T47D (cell line): ENCODE measurements at regions not wholly inside any gene's neighbourhood (a gene's known extent, or its start where the extent isn't known, plus 50 kb on each side); places are given as distances from the start of the nearest gene placed in this dataset.
"Not testable (repeated sequence)": the region's sequence is repeated elsewhere in the genome, so short reads cannot be mapped to it uniquely, and the experiment has no call there.

Experiments used
- DNase-seq, 2 experiments: peaks; one replicate each; pipeline versions ENCODE4 v3.0.0 to v3.0.0-alpha.2; 2011 to 2012; ENCODE audit warnings: low read depth in 1 of 2, low spot score in 1 of 2
- JUND ChIP-seq: IDR thresholded peaks from 2 replicates; pipeline ENCODE4 v1.6.1; 2012; ENCODE audit warnings: low read depth
- in situ Hi-C: cut with HindIII; loops from 2 replicates; pipeline ENCODE4 v1.10.0; 2016; ENCODE audit warnings: low sequenced_read_pairs, low pct_unique_long_range_greater_than_20kb

DNA sequence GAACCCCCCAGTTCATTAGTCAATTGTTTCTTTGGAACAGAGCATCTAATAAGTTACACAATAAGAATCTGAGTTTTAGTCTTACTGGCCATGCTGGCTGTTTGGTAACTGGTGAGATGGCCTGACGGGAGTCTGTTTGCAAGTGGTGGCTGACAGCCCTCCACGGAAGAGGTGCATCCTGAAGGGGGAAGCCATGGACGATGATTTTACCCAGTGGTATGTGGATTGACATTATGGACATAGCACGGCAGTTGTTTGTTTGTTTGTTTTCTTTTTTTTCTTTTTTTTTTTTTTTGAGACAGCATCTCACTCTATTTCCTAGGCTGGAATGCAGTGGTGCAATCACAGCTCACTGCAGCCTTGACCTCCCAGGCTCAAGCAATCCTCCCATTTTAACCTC, 156.0 kb downstream of the RPLP1 start:
- no peak for TF ChIP-seq JUND

DNA sequence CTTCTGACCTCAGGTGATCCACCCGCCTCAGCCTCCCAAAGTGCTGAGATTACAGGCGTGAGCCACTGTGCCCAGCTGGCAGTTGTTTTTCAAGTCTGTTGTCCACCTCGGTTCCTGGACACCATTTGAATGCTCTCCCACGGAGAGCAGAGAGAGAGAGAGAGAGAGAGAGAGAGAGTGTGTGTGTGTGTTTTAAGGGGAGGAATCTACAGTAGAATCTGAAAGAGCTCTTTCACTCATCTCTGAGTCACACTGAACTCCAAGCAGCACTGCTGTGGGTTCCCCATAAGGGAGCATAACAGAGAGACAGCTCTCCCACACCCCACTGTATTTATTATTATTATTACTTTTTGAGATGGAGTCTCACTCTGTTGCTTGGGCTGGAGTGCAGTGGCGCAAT, 156.6 kb downstream of the RPLP1 start:
- in situ Hi-C loops = no loop called here
- TF ChIP-seq JUND = no peak
- DNase-seq = no peak

More for the DNA sequence above, 156.0 kb downstream of the RPLP1 start:
- no peak for DNase-seq
- in situ Hi-C loops = no loop called here

DNA sequence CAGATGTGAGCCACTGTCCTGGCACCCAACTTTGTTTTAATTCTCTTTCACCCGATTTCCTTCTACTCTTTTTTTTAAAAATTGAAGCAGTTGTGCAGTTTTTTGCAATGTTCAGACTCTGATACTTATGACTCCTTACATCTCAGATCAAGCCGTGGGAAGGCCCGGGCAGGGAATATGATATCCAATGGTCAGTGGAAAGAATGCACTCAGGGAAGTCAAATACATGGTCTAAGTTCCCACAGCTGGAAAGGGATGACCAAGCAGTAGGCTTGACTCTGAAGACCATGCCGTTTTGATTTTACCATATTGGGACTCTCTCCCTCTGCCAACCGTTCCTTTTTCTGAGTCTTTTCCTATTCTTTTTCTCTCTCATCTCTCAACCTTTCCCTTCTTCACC, 157.2 kb downstream of the RPLP1 start:
- TF ChIP-seq JUND = no peak
- no peak for DNase-seq
- in situ Hi-C loops = no loop called here

DNA sequence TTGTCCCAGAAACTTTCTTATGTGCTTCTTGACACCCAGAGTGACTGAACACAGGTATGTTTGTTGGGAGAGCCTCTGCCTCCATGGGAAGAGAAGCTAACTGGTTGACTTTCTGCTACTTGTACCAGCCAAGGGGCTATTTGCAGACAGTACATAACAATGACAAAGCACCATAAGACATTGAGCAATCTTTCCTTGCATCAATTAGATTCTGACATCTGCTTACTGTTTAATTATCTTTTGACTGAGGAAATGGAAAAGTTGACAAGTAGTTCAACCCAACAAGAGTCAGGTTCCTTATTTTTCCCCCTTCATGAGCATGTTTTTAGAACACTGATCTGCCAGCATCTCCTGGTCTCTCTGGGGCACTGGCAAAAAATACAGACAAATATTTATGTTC, 157.7 kb downstream of the RPLP1 start:
- in situ Hi-C loops = no loop called here
- TF ChIP-seq JUND = no peak
- DNase-seq = no peak

DNA sequence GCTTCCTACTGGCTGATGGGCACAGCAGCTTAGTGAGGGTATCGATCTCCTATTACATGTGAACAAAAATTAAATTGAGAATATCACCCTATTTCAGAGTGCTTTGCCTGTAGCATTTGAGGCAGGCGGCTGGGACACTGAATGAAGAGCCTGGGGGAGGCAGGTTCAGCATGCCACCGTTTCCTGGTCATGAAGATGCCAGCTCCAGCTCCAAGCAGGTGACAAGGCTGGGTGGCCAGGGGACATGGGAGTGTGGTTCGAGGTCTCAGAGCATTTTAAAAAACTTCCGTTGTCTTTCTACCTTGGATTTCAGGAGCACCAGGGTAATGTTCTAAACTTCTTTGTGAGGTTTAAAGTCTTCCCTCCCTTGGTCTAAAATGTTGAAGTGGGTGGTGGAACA, 158.2 kb downstream of the RPLP1 start:
- TF ChIP-seq JUND = no peak
- no peak for DNase-seq
- in situ Hi-C loops = no loop called here

DNA sequence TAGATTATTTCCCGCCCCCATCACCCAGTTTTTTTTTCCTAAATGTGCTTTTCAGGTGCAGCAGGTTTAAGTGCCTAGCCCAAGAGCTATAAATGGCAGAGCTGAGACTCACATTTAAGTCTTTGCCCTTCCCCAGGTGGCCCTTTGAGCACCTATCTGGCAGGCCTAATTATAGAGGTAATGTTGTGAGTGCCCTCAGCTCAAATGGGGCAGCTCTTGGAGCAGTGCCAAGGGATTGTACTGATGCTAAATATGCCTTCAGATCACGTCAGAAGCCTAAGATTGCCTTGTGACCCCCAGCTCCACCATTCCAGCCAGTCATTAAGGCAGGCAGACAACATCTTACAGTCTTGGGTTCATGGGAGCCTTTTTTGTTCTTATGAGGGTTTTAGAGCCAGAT, 159.5 kb downstream of the RPLP1 start:
- in situ Hi-C loops = no loop called here
- no peak for TF ChIP-seq JUND
- DNase-seq = no peak

DNA sequence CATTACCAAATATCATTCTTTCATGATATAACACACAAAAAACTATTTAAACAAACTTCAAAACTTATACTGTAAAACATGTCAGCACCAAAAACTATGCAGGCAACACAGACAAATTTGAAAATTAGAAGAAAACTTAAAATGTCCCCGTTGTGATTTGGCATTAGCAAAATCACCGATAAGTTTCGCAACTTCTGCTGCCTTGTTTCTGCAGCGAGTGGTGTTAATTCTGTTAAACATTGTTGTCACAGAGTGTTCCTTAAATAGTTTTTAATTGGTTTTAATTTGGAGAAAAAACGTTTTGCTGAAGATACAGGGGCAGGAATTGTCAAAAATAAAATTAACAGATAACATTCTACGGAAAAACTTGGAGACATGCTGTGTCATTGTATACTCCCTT, 160.6 kb downstream of the RPLP1 start:
- no peak for DNase-seq
- in situ Hi-C loops = no loop called here
- no peak for TF ChIP-seq JUND

DNA sequence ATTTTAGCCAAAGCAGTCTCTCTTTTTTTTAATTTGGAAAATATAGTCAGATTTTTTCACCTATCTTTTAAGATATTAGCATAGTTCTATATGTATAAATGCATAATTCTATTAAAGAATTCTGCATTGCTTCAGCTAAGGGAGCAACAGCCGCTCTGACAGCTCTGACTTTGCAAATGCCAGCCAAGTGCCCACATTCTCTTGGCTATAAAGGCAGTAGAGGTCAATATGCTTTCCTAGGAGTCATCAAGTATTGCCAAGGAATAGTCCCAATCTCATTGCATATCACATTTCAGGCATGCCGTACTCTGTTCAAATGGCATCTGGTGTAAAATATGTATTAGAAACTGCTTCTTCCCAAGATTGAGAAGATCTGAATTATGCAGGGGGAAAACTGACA, 161.4 kb downstream of the RPLP1 start:
- no peak for DNase-seq
- no peak for TF ChIP-seq JUND
- in situ Hi-C loops = no loop called here

DNA sequence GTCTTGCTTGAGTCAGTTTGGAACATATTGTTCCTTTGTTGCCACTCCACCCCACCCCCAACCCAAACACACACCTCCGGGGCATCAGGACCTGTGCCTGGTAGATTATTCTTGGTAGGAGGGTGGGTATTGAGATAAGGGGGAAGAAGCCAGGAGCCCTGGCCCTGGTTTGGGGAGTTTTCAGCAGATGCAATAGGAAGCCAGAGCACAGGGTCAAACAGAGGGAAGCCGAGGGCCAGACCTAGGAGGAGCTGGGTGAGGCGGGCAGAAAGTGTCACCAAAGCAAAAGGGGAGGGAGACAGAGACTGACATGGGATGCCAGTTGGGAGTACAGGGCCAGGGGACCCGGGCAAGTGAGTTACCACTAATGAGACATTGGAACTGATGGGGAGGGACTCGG, 163.1 kb downstream of the RPLP1 start:
- in situ Hi-C loops = no loop called here
- TF ChIP-seq JUND = no peak
- DNase-seq = no peak

DNA sequence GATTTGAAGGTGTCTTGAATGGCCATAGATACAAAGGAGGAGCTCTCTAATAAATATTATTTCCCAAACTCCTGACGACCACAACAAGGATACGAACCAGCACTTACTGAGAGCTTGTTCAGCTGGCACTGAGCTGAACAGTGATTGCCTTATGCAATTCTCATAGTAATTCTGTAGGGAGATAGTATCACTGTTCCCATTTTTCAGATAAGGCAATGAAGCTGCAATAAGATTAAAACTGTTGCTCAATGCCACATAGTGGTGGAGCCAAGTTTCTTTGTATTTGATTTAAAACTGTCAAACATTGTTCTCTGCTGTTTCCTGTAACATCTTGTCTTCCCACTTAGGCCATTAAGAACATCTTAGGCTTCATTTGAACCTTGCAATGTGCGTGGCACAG, 163.9 kb downstream of the RPLP1 start:
- in situ Hi-C loops = no loop called here
- DNase-seq = no peak
- no peak for TF ChIP-seq JUND

DNA sequence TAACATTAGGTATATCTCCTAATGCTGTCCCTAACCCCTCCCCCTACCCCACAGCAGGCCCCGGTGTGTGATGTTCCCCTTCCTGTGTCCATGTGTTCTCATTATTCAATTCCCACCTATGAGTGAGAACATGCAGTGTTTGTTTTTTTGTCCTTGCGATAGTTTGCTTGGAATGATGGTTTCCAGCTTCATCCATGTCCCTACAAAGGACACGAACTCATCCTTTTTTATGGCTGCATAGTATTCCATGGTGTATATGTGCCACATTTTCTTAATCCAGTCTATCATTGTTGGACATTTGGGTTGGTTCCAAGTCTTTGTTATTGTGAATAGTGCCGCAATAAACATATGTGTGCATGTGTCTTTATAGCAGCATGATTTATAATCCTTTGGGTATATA, 164.5 kb downstream of the RPLP1 start:
- DNase-seq, in situ Hi-C loops: not testable (repeated sequence)

DNA sequence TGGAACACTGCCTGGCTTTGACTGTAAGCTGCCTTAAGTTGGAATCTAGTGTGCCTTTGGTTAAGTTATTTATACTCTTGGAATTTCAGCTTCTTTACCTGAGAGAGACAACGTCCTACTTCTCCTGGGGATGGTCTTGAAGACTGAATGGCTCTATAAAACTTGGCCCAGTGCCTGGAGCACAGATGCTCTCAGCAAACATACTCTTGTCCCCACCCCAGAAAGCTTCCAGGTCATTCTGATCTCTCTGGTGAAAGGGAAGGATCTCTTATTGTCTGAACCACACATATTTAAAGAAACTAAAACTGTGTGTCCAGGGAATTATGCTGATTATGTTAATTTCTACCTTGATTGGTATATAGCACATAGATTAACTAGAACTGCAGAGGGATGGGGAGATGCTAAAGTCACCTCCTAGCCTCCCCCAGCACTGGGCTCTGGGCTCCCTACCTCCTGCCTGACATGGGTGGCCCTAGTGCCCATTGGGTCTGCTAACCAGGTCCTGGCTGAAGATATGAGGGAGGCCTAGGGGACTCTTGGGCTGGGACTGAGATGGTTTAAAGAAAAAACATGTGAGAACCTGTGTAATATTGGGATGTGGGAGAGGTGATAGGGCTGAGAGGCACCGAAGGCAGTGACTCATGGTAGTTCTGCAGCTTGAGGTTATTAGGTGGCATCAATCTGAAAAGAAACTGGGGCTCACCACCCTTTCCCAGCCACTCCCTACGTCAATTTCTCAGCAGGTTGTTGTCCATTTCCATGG, 171.0 kb downstream of the RPLP1 start:
- in situ Hi-C loops = no loop called here
- no peak for DNase-seq
- no peak for TF ChIP-seq JUND

DNA sequence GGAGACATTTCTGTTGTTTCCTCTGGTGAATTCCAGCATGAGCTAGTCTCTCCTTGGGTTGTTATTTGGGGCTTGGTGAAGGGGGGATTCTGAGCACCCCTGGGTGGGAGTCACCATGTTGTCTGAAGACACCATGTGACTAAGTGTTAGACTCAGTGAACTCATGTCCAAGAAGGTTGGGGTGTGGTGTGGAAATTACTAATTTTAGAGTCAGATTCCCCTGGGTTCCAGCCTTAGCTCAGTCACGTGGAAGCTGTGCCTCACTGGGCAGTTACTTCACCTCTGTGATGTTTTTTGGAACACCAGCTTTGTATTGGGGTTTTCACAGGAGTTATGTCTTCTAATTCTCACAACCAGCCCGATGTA, 171.5 kb downstream of the RPLP1 start:
- TF ChIP-seq JUND = no peak
- in situ Hi-C loops = no loop called here
- no peak for DNase-seq

DNA sequence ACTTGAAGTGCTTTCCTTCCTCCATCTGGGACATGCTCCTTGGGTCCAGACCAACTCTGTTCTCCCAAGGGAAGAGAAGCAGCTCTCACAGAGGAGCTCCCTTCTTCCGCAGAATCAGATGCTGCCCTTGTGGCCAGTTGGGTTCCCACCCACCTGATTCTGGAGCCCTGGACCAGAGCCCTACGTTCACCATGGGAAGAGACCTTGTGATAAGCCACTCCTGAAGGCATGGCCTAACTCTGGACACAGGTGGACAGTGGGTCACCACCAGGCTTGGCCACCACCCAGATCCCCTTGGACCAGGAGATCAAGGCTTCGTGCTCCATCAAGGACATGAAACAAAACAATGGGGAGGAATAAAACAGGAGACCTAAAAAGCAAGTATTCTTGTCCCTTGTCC, 172.2 kb downstream of the RPLP1 start:
- in situ Hi-C loops = no loop called here
- no peak for DNase-seq
- TF ChIP-seq JUND = no peak

DNA sequence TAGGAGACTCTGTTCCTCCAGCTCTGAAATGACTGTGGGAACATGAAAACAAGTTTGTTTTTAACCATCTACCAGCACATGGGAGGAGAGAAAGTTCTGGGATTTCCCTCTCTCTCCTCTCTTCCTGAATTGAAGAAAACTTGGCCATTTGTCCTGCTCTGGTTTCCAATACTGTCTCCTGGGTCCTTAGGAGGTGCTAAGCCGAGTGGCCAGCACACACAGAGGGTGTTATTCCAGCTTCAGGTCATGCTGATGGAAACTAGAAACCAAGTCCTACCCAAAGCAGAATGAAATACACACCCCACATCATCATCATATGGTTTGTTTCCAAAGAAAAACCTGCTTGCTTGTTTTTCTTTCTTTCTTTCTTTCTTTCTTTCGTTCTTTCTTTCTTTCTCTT, 172.7 kb downstream of the RPLP1 start:
- in situ Hi-C loops = no loop called here

More for the DNA sequence above, 172.7 kb downstream of the RPLP1 start:
- TF ChIP-seq JUND = no peak
- DNase-seq = no peak
